Femur (tissue), 1 donor: ENCODE measurements at regions not wholly inside any gene's neighbourhood (a gene's known extent, or its start where the extent isn't known, plus 50 kb on each side); places are given as distances from the start of the nearest gene placed in this dataset.
"Not testable (repeated sequence)": the region's sequence is repeated elsewhere in the genome, so short reads cannot be mapped to it uniquely, and the experiment has no call there.

Experiments
- DNase-seq: peaks from one replicate; pipeline ENCODE4 v3.0.0-alpha.2; 2017

DNA sequence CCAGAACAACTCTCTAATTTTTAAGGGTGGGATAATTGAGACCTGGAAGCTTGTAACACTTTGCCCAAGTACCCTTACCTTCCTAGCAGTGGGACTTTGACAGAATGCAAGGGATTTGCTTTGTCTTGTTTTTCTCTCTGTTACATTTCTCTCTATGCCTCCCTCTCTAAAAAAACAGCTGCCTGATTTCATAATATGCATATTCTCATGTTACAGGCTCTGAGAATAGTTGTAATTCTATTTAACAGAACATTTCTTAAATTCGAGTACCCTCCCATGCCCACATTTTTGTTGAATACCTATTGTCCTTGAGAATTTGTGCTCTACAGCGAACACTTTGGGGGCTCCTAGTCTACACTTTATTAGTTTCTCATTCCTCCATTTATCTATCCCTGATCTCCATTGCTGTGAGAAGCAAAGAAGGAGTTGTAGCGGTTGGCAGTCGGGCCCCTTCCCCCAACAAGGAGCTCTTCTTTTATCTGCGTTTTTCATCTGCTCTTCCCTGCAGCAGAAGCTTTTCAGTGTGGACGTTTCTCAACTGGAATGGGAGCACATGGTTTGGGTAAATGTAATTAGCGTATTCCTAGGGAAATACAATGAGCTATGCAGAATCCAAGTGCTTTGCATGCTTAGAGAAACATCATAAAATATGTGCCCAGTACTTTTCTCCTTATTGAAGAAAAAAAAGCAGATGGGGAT, 117.7 kb upstream of the CCDC90B start:
- DNase-seq = no peak

DNA sequence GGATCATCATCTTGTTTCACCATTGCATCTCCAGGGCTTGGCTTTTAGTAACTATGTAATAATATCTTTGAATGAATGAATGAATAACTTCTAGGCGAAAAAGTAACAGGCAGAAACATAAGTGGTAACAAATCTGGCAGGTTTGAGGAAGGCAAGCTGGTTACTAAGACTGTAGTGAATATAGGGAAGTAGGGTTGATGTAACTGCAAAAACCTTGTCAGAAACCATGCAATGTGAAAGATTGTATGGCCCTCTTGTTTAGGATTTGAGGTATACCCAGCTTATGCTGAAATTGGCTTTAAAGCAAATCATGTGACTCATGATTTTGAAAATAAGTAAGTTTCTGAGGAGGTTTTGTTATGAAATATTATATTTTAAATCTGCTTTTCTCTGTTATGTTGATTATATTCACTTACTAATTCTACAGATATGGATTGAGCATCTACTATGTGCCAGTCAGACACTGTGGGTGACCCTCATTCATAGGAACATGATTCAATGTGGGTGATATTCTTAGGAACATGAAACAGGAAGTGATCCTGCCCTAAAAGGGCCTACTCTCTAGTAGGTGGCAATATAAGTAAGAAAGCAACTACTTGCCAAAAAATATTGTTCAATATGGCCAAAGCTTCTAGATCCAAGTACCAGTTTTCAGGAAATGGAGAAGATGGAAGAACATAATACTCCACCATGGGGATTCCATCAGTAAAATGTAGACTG, 115.5 kb upstream of the CCDC90B start:
- DNase-seq = no peak

DNA sequence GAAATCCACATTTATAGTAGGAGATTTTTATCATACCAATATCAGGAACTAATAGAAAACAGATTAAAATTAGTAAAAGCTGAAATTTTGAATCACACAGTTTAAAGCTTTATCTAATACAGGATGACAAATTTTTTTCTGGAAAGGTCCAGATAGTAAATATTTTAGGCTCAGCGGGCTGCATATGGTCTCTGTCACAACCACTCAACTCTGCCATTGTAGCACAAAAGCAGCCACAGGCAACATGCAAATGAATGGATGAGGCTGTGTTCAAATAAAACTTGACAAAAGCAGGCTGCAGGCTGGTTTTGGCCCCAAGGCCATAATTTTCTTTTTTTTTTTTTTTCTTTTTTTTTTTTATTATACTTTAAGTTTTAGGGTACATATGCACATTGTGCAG, 108.2 kb upstream of the CCDC90B start:
- DNase-seq = no peak

DNA sequence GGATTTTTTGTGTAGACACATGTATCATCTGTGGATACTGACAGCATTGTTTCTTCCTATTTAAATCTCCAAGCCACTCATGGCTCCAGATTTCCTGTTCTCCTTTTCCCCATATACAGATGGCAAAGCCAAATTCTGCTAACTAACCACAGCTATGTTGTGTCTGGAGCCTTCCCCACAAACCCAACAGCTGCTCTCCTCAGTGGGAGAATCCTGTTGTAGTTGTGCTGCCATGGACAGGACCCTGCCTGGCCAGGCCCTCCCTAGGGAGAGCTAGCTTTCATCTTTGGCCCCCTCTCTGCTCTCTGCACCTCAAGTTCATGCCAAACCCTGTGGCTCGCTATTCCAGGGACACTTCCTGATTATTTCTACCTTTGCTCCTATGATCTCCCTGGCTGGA, 106.4 kb upstream of the CCDC90B start:
- DNase-seq = no peak

DNA sequence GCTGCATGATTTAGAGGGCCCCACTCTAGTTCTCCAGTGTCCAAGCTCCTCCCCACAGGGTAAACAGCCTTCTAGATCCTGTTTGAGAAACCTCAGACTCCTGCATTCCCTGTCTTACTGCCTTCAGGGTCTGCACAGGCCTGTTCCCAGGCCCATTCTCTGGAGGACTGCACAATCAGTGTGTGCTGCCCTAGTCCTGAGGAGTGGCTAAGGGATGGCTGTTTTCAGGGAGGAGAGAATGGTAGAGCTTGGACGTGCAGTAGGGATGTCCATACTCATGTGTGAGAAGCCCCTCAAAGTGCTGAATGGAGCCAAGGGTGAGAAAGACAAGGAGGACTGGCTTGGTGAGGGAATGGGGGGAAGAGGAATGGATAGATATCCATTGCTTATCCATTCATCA, 103.8 kb upstream of the CCDC90B start:
- no peak for DNase-seq

DNA sequence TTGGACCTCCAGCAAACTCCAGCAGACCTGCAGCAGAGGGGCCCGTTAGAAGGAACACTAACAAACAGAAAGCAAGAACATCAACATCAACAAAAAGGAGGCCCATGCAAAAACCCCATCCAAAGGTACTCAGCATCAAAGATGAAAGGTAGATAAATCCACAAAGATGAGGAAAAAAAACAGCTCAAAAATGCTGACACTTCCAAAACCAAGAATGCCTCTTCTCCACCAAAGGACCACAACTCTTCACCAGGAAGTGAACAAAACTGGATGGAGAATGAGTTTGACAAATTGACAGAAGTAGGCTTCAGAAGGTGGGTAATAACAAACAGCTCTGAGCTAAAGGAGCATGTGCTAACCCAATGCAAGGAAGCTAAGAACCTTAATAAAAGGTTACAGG, 97.7 kb upstream of the CCDC90B start:
- DNase-seq = not testable (repeated sequence)

DNA sequence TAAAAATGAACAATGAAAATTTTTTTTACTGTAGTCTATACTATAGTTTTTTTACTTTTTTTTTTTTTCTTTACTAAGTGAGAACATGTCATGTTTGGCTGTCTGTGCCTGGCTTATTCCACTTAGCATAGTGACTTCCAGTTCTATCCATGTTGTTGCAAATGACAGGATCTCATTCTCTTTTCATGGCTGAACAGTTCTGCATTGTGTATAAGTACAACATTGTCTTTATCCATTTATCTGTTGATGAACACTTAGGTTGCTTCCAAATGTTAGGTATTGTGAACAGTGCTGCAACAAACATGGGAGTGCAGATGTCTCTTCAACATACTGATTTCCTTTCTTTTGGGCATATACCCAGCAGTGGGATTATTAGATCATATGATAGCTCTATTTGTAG, 88.1 kb upstream of the CCDC90B start:
- DNase-seq = no peak

DNA sequence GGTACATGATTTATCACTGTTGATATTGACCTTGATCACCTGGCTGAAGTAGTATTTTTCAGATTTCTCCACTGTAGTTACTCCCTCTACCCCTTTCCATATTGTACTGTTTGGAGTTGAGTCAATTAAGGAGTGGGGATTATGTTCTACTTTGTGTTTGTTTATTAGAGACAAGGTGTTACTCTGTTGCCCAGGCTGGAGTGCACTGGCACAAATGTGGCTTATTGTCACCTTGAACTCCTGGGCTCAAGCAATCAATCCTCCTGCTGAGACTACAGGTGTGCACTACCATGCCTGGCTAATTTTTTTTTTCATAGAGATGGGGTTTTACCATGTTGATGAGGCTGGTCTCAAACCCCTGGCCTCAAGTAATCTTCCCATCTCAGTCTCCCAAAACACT, 85.3 kb upstream of the CCDC90B start:
- DNase-seq = no peak

DNA sequence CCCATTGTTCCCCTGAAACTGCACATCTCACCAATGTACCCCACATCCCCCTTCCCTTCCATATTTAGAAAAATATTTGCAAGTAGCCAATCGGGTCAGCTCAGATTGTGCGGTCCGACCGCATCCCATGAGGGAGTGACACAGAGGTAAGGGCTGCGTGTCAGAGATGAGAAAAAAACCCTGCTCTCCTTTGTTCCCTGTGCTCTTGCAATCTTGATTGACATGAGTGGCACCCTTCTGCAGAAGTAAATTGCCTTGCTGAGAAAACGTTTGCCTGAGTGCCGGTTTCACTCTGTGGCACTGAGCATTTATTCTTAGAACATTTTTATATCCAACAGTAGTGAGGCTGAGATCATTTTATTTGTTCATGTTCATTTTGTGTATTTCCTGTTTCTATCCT, 81.6 kb upstream of the CCDC90B start:
- DNase-seq = no peak

DNA sequence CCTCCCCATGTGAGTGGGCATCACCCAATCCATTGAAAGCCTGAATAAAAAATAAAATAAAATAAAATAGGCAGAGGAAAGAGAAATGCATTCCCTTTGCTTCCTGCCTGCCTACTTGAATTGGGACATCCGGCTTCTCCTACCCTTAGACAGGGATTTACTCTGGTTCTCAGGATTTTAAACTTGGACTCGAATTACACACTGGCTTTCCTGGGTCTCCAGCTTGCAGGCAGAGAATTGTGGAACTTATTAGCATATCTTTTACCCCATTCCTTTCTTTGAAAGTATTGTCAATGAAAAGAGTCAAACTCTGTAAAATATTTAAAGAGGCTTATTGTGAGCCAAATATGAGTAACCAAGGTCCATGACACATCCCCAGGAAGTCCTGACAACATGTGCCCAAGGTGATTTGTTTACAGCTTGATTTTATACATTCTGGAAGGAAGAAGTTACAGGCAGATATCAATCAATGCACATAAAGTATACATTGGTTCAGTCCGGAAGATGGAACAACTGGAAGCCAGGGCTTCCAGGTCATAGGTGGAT, 78.4 kb upstream of the CCDC90B start:
- DNase-seq = no peak

DNA sequence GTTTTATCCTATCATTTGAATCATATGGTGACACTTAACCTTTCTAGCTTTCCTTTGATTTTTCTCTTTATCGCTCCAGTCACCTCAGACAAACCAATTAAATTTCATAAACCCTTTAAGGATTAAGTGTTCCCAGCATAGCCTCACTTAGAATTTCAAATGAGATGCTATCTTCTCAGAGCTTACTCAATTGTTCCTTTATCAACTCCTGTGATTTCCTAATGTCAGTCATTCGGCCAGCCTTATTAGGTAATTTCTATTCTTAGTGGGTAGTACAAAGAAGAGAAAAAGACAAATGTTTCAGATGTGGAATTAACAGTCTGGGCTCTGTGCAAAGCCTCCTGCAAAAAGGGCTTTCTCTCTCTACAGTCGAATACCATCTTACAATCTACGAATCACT, 77.1 kb upstream of the CCDC90B start:
- no peak for DNase-seq

DNA sequence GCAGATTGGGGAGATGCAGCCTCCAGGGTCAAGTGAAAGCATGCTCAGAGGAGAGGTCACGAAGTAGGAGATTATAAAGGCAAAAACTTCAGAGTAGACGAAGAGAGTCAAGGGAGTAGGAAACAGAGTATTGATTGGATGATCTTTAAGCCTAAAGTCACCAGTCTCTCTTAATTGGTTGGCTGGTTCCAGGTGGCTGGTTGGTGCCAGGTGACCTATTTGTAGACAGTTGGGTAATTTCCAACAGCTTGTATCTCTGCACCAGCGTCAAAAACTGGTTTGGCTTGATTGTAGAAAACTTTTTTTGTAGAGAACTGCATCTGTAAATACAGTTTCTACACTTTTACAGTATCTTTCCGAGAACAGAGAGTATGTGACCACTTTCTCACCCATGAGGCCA, 75.7 kb upstream of the CCDC90B start:
- no peak for DNase-seq

DNA sequence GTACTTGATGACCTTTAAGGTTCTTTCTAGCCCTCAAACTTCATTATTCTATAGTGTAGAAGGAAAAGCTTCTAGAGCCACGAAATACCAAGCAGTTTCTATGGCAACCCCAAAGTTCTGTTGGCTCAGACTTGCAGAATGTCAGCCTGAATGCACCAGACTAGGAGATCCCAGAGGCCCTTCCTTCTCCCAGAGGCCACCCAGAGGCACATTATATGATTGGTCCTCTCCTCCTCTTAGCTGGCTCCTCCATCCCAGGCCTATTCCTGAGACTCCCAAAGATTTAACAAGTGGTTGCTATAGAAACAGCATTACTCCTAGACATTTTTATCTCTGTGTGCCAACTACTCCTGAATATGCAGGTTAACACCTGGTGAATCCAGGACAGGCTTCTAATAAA, 69.2 kb upstream of the CCDC90B start:
- no peak for DNase-seq

DNA sequence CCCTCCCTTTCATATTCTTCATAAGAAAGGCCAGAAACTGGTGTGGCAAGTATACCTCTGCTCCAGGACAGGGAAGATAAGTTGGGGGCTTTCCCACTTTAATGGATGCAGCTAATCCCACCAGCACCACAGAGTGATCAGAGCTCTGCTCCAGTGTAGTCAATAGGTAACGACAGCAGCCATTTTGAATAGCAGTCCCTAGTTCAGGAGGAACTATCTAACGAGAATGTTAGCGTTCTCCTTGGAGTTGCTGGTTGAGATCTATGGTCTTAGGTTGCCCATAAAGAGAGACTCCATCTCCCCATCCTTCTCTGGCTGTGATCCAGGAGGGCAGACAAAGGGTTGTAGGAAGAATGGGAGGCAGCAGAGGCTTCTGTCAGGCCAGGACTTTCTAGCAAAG, 64.0 kb upstream of the CCDC90B start:
- DNase-seq = no peak

DNA sequence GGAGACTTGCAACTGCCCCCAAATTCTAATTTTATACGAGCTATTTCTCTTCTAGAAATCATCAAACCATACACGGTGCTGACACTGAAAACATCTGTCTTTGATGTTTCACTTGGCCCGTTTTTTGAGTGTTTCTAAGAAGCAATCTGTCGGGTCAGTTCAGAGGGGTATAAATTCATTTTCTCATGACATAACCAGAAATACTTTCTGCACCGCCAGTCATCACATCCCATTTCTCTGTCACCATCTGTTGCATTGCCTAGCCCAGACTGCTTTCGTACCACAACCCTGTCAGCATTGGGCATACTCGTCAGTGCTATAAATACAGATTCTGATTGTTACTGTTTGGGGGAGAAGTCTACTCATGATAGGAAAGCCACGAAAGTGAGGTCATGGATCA, 63.1 kb upstream of the CCDC90B start:
- DNase-seq = peak; percentile 20

DNA sequence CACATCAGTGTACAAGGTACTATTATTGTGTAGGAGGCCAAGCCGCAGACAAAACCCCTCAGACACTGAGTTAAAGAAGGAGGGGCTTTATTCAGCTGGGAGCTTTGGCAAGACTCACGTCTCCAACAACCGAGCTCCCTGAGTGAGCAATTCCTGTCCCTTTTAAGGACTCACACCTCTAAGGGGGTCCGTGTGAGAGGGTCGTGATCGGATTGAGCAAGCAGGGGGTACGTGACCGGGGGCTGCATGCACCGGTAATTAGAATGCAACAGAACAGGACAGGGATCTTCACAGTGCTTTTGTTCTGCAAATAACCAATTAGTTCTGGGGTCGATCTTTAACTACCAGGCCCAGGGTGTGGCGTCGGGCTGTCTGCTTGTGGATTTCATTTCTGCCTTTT, 60.5 kb upstream of the CCDC90B start:
- not testable (repeated sequence) for DNase-seq

DNA sequence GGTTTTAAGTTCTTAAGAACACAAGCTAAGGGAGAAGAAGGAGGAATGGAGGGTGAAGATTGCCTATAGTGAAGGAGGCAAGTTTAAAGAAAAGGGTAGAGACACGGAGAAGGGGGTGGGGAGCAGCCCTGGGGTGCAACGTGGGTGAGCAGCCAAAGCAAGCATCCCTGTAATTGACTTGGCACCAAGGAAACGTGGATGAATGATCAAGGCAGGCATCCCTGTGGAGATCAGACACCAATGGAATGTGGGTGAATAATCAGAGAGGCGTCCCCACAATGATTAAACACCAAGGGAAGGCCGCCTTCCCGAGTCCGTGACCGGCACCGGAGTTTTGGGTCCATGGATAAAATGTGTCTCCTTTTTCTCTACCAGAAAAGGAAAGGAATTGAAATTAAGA, 58.4 kb upstream of the CCDC90B start:
- not testable (repeated sequence) for DNase-seq

DNA sequence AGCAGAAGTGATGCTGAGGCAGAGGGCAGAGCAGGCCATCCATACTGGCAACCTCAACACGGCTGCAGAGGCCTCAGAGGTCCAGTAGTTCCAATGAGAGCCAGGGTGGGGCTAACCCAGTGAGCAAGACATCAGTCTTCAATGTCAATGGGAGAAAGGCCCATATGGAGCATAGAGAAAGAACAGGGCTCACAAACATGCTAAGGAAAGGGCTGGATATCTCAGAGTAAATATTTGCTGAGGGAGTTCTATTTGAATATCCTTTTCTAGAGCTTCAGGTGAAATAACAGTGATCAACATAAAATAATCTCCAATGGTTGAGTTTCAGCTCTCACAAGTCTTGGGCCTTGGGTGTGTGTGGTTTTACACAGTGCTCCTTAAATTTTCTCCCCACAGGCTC, 50.8 kb upstream of the CCDC90B start:
- DNase-seq = no peak
